ENCODE measurements at regions not wholly inside any gene's neighbourhood (a gene's known extent, or its start where the extent isn't known, plus 50 kb on each side); places are given as distances from the start of the nearest gene placed in this dataset.

- TF ChIP-seq POLR2A (IDR thresholded peaks at IDR 0.05; ENCODE audit: low read length) = no peak
- no peak for TF ChIP-seq GATA1 (IDR thresholded peaks at IDR 0.05; ENCODE audit: low read depth, low read length)
Measured at GRCh38 chr10:127798111-127798510, 61.1 kb downstream of the FOXI2 start.

All from erythroblast (primary cell).